Loucy (cell line): ENCODE measurements at regions not wholly inside any gene's neighbourhood (a gene's known extent, or its start where the extent isn't known, plus 50 kb on each side); places are given as distances from the start of the nearest gene placed in this dataset.

Experiments used
- CTCF ChIP-seq: fragments of 200-600 bp; sonication (generic); conservative IDR thresholded peaks from 2 replicates; pipeline ENCODE4 v1.5.1; 2014; ENCODE audit warnings: mild to moderate bottlenecking, antibody characterized with exemption, low read length
- EZH2phosphoT487 ChIP-seq: fragments of 200-600 bp; IDR thresholded peaks from 2 replicates; pipeline ENCODE4 v1.6.1; 2018; ENCODE audit warnings: antibody characterized with exemption, mild to moderate bottlenecking, moderate library complexity, borderline replicate concordance

DNA sequence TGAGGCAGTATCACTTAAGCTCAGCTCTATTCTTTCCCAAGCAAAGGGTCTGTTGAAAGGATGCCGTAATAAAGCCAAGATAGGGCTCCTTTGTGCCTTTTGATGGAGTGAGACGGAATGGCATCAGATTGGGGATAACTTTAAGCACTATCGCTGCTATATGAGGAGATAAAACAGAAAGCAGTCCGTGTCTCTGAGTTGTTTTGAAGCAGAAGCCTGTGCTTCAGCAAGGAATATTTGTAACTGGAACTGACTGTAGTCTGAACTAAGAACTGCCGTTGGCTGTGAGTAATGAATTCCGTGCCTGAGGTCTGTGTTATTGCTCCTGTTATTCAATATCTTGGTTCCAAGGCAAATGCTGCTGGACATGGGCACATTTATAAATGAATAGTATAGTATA, 297.4 kb downstream of the ANKRD50 start:
- TF ChIP-seq CTCF (no peak), EZH2phosphoT487 (no peak)
